Activated CD4-positive, alpha-beta T cell treated with anti-CD3 and anti-CD28 coated beads for 4 hours (primary cell): ENCODE measurements at regions not wholly inside any gene's neighbourhood (a gene's known extent, or its start where the extent isn't known, plus 50 kb on each side); places are given as distances from the start of the nearest gene placed in this dataset.

ENCODE experiments used
- DNase-seq, 2 donors: peaks; one replicate each; pipeline ENCODE4 v3.0.0-alpha.2; 2020

- no peak for DNase-seq
These were observed 60.3 kb downstream of the SEC61B start for GRCh38 chr9:99282406-99282805.

GRCh38 chr9:99285965-99286364 is 63.9 kb downstream of the SEC61B start:
- no peak for DNase-seq

GRCh38 chr9:99286536-99286935 is 64.5 kb downstream of the SEC61B start:
- no peak for DNase-seq

- no peak for DNase-seq
These were observed 65.6 kb downstream of the SEC61B start for GRCh38 chr9:99287641-99288040.

GRCh38 chr9:99288830-99289229 is 66.7 kb downstream of the SEC61B start:
- DNase-seq: no peak

- DNase-seq: no peak
These were observed 72.9 kb downstream of the SEC61B start for GRCh38 chr9:99294850-99295461.

- DNase-seq: peak; percentile 24 to 41
These were observed 74.3 kb downstream of the SEC61B start for GRCh38 chr9:99296291-99296951.

- no peak for DNase-seq
These were observed 76.5 kb downstream of the SEC61B start for GRCh38 chr9:99298614-99299013.

- DNase-seq: no peak
These were observed 77.4 kb downstream of the SEC61B start for GRCh38 chr9:99299211-99300102.

- no peak for DNase-seq
These were observed 78.0 kb downstream of the SEC61B start for GRCh38 chr9:99300103-99300439.

- no peak for DNase-seq
These were observed 78.5 kb downstream of the SEC61B start for GRCh38 chr9:99300603-99301002.

GRCh38 chr9:99303177-99303576 is 81.1 kb downstream of the SEC61B start:
- DNase-seq: no peak

- no peak for DNase-seq
These were observed 83.0 kb downstream of the SEC61B start for GRCh38 chr9:99305124-99305523.

GRCh38 chr9:99305820-99306811 is 84.0 kb downstream of the SEC61B start:
- no peak for DNase-seq

- DNase-seq: no peak
These were observed 85.8 kb downstream of the SEC61B start for GRCh38 chr9:99307851-99308250.

GRCh38 chr9:99309141-99309939 is 87.3 kb downstream of the SEC61B start:
- no peak for DNase-seq

- DNase-seq: no peak
These were observed 90.7 kb downstream of the SEC61B start for GRCh38 chr9:99312736-99313135.

- DNase-seq: no peak
These were observed 97.0 kb downstream of the SEC61B start for GRCh38 chr9:99319048-99319447.

- DNase-seq: no peak
These were observed 100.2 kb downstream of the SEC61B start for GRCh38 chr9:99322299-99322698.

GRCh38 chr9:99326112-99326916 is 104.2 kb downstream of the SEC61B start:
- no peak for DNase-seq

GRCh38 chr9:99326917-99327189 is 104.8 kb downstream of the SEC61B start:
- no peak for DNase-seq
